GM12878 (cell line): ENCODE measurements at regions not wholly inside any gene's neighbourhood (a gene's known extent, or its start where the extent isn't known, plus 50 kb on each side); places are given as distances from the start of the nearest gene placed in this dataset.

Experiments
- ATAC-seq: fragments of 200-7000 bp; cut with Tn5 transposase; 3 replicates; pipeline ENCODE4 v1.9.1; 2020; ENCODE audit warnings: mild to moderate bottlenecking, moderate library complexity
- BruUV-seq: library from RNA; stranded (reverse); fragments of 400-500 nt; replicated peaks from 2 replicates; lab custom pipeline; 2021; lab: Mats Ljungman, UMichigan
- CTCF ChIA-PET: fragments of 300-600 bp; sonication (Branson Sonifier 250); formaldehyde crosslinking; extraction: SDS; loops from one replicate; lab custom pipeline; 2021; ENCODE audit warnings: inconsistent platforms; lab: Yijun Ruan, JAX
- POLR2A ChIA-PET: fragments of 350-600 bp; formaldehyde crosslinking; extraction: SDS; loops from one replicate; lab custom pipeline; 2021; ENCODE audit warnings: inconsistent platforms; lab: Charles Lee
- RAD21 ChIA-PET: fragments of 300-600 bp; sonication (Branson Sonifier 250); formaldehyde crosslinking; loops from one replicate; lab custom pipeline; 2023; ENCODE audit warnings: antibody characterized with exemption; ENCODE audit not compliant: unreplicated experiment; lab: Charles Lee
- SMC1A ChIA-PET: fragments of 300-600 bp; sonication (Branson Sonifier 250); formaldehyde crosslinking; loops from one replicate; lab custom pipeline; 2023; ENCODE audit not compliant: unreplicated experiment, uncharacterized antibody; lab: Charles Lee
- DNase-seq: peaks from one replicate; pipeline ENCODE4 v3.0.0-alpha.2; 2011; ENCODE audit warnings: low read depth, low spot score
- FAIRE-seq: peaks from 3 replicates; lab custom pipeline; 2011; peaks lifted over from hg19 to GRCh38; lab: Jason Lieb, UNC
- H2AFZ ChIP-seq: 2 replicates; pipeline ENCODE4 v1.6.0; 2011; ENCODE audit warnings: low read depth, low read length, control low read depth; ENCODE audit not compliant: control insufficient read depth
- H3K27ac ChIP-seq: 2 replicates; pipeline ENCODE4 v1.5.1; 2011; ENCODE audit warnings: control low read depth; ENCODE audit not compliant: control insufficient read depth, insufficient read depth
- H3K27me3 ChIP-seq, 2 experiments: replicated peaks in 1 of 2; 2 replicates each; pipeline versions ENCODE4 v1.6.0 to v1.6.1; 2011; ENCODE audit warnings: low read length in 1 of 2; ENCODE audit not compliant: control insufficient read depth in 2 of 2, insufficient read depth in 2 of 2
- H3K36me3 ChIP-seq, 2 experiments: 2 replicates each; pipeline ENCODE4 v1.5.1; 2011; ENCODE audit warnings: low read length in 1 of 2; ENCODE audit not compliant: control insufficient read depth in 2 of 2, insufficient read depth in 2 of 2
- H3K4me1 ChIP-seq: 2 replicates; pipeline ENCODE4 v1.6.1; 2011; ENCODE audit warnings: mild to moderate bottlenecking, low read length, moderate library complexity, mixed read lengths; ENCODE audit not compliant: control insufficient read depth, insufficient read depth
- H3K4me2 ChIP-seq: 2 replicates; pipeline ENCODE4 v1.6.0; 2011; ENCODE audit warnings: control low read depth; ENCODE audit not compliant: control insufficient read depth, insufficient read depth
- H3K4me3 ChIP-seq: fragments of 200-600 bp; sonication (generic); 2 replicates; pipeline ENCODE4 v1.5.1; 2016
- H3K79me2 ChIP-seq: 2 replicates; pipeline ENCODE4 v1.6.0; 2011; ENCODE audit warnings: low read length; ENCODE audit not compliant: control insufficient read depth, insufficient read depth
- H3K9ac ChIP-seq: 2 replicates; pipeline ENCODE4 v1.8.0; 2011; ENCODE audit warnings: low read length, control low read depth, mixed read lengths; ENCODE audit not compliant: control insufficient read depth, insufficient read depth
- H3K9me3 ChIP-seq: replicated peaks from 3 replicates; pipeline ENCODE4 v1.5.1; 2011; ENCODE audit warnings: mild to moderate bottlenecking, low read length; ENCODE audit not compliant: control insufficient read depth, insufficient read depth
- H4K20me1 ChIP-seq: 2 replicates; pipeline ENCODE4 v1.6.0; 2011; ENCODE audit not compliant: control insufficient read depth, insufficient read depth
- BHLHE40 ChIP-seq, 2 experiments: fragments of 450-650 bp in 1 of 2; IDR thresholded peaks; 2 replicates each; pipeline ENCODE4 v1.6.1; 2011 to 2017; ENCODE audit warnings: low read depth in 2 of 2, borderline replicate concordance in 1 of 2, improper control_type of control experiment in 1 of 2, low read length in 1 of 2, mild to moderate bottlenecking in 1 of 2
- CEBPB ChIP-seq, 2 experiments: fragments of 150-350 bp in 1 of 2; IDR thresholded peaks; 2 replicates each; pipeline ENCODE4 v1.6.1; 2012 to 2014; ENCODE audit warnings: low read depth in 2 of 2, low read length in 2 of 2, borderline replicate concordance in 1 of 2, inconsistent platforms in 1 of 2
- IKZF1 ChIP-seq: fragments of 450-650 bp; conservative IDR thresholded peaks from 2 replicates; pipeline ENCODE4 v1.6.1; 2017; ENCODE audit warnings: antibody characterized with exemption, mild to moderate bottlenecking
- MEF2B ChIP-seq: fragments of 450-650 bp; IDR thresholded peaks from 2 replicates; pipeline ENCODE4 v1.6.1; 2018; ENCODE audit warnings: mild to moderate bottlenecking, moderate library complexity; ENCODE audit not compliant: partially characterized antibody, poor library complexity, severe bottlenecking
- SIN3A ChIP-seq: IDR thresholded peaks from 2 replicates; pipeline ENCODE4 v1.6.1; 2012; ENCODE audit warnings: low read depth, low read length, improper control_type of control experiment
- SMAD5 ChIP-seq: IDR thresholded peaks from 2 replicates; pipeline ENCODE4 v1.6.1; 2016; ENCODE audit warnings: antibody characterized with exemption, low read depth
- TCF3 ChIP-seq: IDR thresholded peaks from 2 replicates; pipeline ENCODE4 v1.6.1; 2012; ENCODE audit warnings: low read depth, mild to moderate bottlenecking, low read length, borderline replicate concordance; ENCODE audit not compliant: insufficient read depth
- YY1 ChIP-seq: IDR thresholded peaks from 2 replicates; pipeline ENCODE4 v1.6.1; 2011; ENCODE audit warnings: low read depth, mild to moderate bottlenecking, low read length
- ZBED1 ChIP-seq: IDR thresholded peaks from 2 replicates; pipeline ENCODE4 v1.6.1; 2016; ENCODE audit warnings: borderline replicate concordance
- ZSCAN29 ChIP-seq: fragments of 450-650 bp; IDR thresholded peaks from 2 replicates; pipeline ENCODE4 v1.6.1; 2017; ENCODE audit warnings: mild to moderate bottlenecking, moderate library complexity
- WGBS: methylation state at CpG from one replicate; pipeline ENCODE4 v1.1.6; 2016; ENCODE audit warnings: low lambda C conversion rate; ENCODE audit not compliant: insufficient replicate concordance, insufficient coverage; ENCODE audit errors: missing lambda C conversion rate; 5-methylcytosine and 5-hydroxymethylcytosine counted together
- in situ Hi-C: fragments of 300-500 bp; cut with MboI; formaldehyde crosslinking; loops from 9 replicates; pipeline ENCODE4 v1.14.3; 2018; ENCODE audit warnings: mixed read lengths
- intact Hi-C: fragments of 100-400 bp; cut with micrococcal nuclease; formaldehyde crosslinking; loops from one replicate; pipeline ENCODE4 v1.14.2; 2022; ENCODE audit not compliant: unreplicated experiment
- TF ChIP-seq, protein P1 (sequence below): fragments of 450-650 bp; formaldehyde crosslinking; IDR thresholded peaks from 2 replicates; pipeline ENCODE4 v1.4.0; 2020; ENCODE audit warnings: mild to moderate bottlenecking, moderate library complexity
- TF ChIP-seq, protein P2 (sequence below): fragments of 450-650 bp; IDR thresholded peaks from 2 replicates; pipeline ENCODE4 v1.6.1; 2017; ENCODE audit warnings: low read depth, mild to moderate bottlenecking, moderate library complexity

DNA sequence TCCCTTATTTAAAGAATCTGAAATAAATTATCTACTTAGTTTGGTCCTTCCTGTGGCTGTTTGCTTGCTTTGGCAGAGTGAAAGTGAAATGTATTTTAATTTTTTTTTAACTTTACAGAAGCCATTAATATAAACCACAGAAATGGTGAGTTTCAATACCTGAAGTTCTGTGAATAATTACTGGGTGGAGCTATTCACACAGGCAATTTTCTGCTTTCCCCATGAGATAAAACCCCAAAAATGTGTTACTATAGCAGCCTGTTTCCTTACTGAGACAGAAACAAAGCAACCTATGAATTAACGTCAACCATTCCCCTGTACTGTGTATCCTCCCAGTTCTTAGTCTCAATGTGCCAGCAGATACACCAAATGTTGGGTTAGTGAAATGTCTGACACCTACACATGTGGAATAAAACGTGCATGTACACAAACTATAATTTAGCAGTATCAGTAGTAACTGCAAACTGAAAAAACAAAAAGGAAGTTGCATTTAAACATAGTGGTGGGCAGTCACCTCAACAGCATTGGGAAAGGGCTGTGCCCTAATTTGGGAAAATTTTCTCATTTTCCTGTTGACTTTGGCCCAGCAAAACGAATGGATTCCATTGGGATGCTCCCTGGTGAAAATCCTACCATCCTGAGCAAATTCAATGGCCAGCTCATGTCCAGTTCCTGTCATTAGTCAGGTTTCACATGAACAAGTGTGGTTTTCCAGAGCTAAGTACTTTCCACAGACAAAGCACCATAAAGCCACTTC lies 73.1 kb upstream of the RMDN2 start (continued):
- TF ChIP-seq, protein P1, sequence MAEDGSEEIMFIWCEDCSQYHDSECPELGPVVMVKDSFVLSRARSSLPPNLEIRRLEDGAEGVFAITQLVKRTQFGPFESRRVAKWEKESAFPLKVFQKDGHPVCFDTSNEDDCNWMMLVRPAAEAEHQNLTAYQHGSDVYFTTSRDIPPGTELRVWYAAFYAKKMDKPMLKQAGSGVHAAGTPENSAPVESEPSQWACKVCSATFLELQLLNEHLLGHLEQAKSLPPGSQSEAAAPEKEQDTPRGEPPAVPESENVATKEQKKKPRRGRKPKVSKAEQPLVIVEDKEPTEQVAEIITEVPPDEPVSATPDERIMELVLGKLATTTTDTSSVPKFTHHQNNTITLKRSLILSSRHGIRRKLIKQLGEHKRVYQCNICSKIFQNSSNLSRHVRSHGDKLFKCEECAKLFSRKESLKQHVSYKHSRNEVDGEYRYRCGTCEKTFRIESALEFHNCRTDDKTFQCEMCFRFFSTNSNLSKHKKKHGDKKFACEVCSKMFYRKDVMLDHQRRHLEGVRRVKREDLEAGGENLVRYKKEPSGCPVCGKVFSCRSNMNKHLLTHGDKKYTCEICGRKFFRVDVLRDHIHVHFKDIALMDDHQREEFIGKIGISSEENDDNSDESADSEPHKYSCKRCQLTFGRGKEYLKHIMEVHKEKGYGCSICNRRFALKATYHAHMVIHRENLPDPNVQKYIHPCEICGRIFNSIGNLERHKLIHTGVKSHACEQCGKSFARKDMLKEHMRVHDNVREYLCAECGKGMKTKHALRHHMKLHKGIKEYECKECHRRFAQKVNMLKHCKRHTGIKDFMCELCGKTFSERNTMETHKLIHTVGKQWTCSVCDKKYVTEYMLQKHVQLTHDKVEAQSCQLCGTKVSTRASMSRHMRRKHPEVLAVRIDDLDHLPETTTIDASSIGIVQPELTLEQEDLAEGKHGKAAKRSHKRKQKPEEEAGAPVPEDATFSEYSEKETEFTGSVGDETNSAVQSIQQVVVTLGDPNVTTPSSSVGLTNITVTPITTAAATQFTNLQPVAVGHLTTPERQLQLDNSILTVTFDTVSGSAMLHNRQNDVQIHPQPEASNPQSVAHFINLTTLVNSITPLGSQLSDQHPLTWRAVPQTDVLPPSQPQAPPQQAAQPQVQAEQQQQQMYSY (CRISPR knock-in tag), result no peak
- no peak for TF ChIP-seq TCF3
- peak; percentile 97 for TF ChIP-seq IKZF1
- TF ChIP-seq BHLHE40 (IDR thresholded peaks at IDR 0.05; ENCODE audit: borderline replicate concordance in 1 of 2, low read depth in 2 of 2, low read length in 1 of 2), result peak; percentile 82 to 90
- TF ChIP-seq SIN3A, result no peak

DNA sequence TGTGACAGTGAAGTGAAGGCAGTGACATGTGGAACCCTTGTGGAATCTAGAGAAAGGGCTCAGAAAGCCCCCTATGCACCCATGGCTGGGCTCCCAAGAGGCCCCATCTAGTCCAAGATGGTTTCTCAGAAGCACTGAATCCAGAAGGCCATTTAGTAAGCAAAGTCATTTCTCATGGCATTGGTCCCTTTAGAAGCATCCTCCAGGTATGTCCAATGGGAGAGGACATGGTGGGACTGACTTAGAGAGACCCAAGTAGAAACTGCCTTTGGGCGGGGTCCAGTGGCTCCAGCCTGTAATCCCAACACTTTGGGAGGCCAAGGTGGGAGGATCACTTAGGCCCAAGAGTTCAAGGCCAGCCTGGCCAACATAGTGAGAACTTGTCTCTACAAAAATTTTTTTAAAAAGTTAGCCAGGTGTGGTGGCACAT lies 72.5 kb upstream of the RMDN2 start:
- intact Hi-C loops (loop anchor here (1.0 to 2.0 kb wide), 2 partner anchors 22 to 281 kb away; no protein-coding TSS in a partner anchor), in situ Hi-C loops (no loop called here)
- SMC1A ChIA-PET, result interaction anchor here (0.6 to 10.3 kb wide), 16 partner anchors 14 to 456 kb away, joined by 3 to 244 read pairs (median 4); no protein-coding TSS in a partner anchor
- FAIRE-seq, result no peak
- peak overlapping the region; percentile 10; the same call in 1 of the 2 replicates for H3K9ac ChIP-seq
- peak overlapping the region; percentile 45; the same call in 1 of the 2 replicates for H2AFZ ChIP-seq
- CTCF ChIA-PET, result interaction anchor here (1.5 to 10.9 kb wide), 5 partner anchors 14 to 438 kb away, joined by 3 to 176 read pairs (median 17); no protein-coding TSS in a partner anchor
- DNase-seq, result no peak
- H3K4me3 ChIP-seq, result no peak overlapping the region
- H3K27me3 ChIP-seq, result no peaks in the 10 kb centered on the region
- peaks cover 32% of the 10 kb centered on the region for H3K4me1 ChIP-seq
- H3K4me2 ChIP-seq, result peak overlapping the region; percentile 67; the same call in 1 of the 2 replicates
- RAD21 ChIA-PET, result interaction anchor here (1.0 to 8.9 kb wide), 9 partner anchors 19 to 462 kb away, joined by 3 to 215 read pairs (median 8); no protein-coding TSS in a partner anchor
- POLR2A ChIA-PET, result interaction anchor here (0.5 to 6.5 kb wide), 6 partner anchors 14 to 428 kb away, joined by 3 to 61 read pairs (median 7); no protein-coding TSS in a partner anchor
- BruUV-seq, result no TSS peak
- no peaks in the 10 kb centered on the region for H4K20me1 ChIP-seq
- 68% methylated on average over 1 of the region's 1 CpG for WGBS
- H3K27ac ChIP-seq, result peak overlapping the region; percentile 67
- H3K36me3 ChIP-seq, result no peaks in the 10 kb centered on the region
- peak; percentile 63 for ATAC-seq
- H3K9me3 ChIP-seq, result no peaks in the 10 kb centered on the region
- H3K79me2 ChIP-seq, result no peaks in the 10 kb centered on the region
- TF ChIP-seq, protein P2, sequence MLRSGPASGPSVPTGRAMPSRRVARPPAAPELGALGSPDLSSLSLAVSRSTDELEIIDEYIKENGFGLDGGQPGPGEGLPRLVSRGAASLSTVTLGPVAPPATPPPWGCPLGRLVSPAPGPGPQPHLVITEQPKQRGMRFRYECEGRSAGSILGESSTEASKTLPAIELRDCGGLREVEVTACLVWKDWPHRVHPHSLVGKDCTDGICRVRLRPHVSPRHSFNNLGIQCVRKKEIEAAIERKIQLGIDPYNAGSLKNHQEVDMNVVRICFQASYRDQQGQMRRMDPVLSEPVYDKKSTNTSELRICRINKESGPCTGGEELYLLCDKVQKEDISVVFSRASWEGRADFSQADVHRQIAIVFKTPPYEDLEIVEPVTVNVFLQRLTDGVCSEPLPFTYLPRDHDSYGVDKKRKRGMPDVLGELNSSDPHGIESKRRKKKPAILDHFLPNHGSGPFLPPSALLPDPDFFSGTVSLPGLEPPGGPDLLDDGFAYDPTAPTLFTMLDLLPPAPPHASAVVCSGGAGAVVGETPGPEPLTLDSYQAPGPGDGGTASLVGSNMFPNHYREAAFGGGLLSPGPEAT, result no peak
- TF ChIP-seq ZBED1 (no peak), CEBPB (IDR thresholded peaks at IDR 0.05; ENCODE audit: borderline replicate concordance in 1 of 2, low read depth in 2 of 2, low read length in 2 of 2) (no peak), MEF2B (peak; percentile 79), YY1 (0 out of 2 replicates have a peak, but pooled peaks have one; percentile 26), SMAD5 (no peak), ZSCAN29 (no peak)
